ENCODE measurements at regions not wholly inside any gene's neighbourhood (a gene's known extent, or its start where the extent isn't known, plus 50 kb on each side); places are given as distances from the start of the nearest gene placed in this dataset.

- no peak overlapping the region for H3K4me3 ChIP-seq (ENCODE audit: low read length)
- no peak for TF ChIP-seq CTCF (conservative IDR thresholded peaks at IDR 0.05; ENCODE audit: low read length)
- DNase-seq (ENCODE audit: low read depth), result peak; percentile 44
These were observed 60.2 kb upstream of the SLC39A10 start for GRCh38 chr2:195596840-195597239.

- TF ChIP-seq CTCF (conservative IDR thresholded peaks at IDR 0.05; ENCODE audit: low read length), result no peak
- H3K4me3 ChIP-seq (ENCODE audit: low read length), result no peak overlapping the region
- no peak for DNase-seq (ENCODE audit: low read depth)
These were observed 61.2 kb upstream of the SLC39A10 start for GRCh38 chr2:195595825-195596224.

GRCh38 chr2:195594919-195595694 is 61.9 kb upstream of the SLC39A10 start:
- TF ChIP-seq CTCF (conservative IDR thresholded peaks at IDR 0.05; ENCODE audit: low read length), result no peak
- H3K4me3 ChIP-seq (ENCODE audit: low read length), result no peak overlapping the region
- no peak for DNase-seq (ENCODE audit: low read depth)

GRCh38 chr2:195594248-195594647 is 62.8 kb upstream of the SLC39A10 start:
- TF ChIP-seq CTCF (conservative IDR thresholded peaks at IDR 0.05; ENCODE audit: low read length), result no peak
- no peak overlapping the region for H3K4me3 ChIP-seq (ENCODE audit: low read length)
- DNase-seq (ENCODE audit: low read depth), result no peak

GRCh38 chr2:195592105-195592504 is 64.9 kb upstream of the SLC39A10 start:
- no peak overlapping the region for H3K4me3 ChIP-seq (ENCODE audit: low read length)
- no peak for TF ChIP-seq CTCF (conservative IDR thresholded peaks at IDR 0.05; ENCODE audit: low read length)
- no peak for DNase-seq (ENCODE audit: low read depth)

GRCh38 chr2:195590861-195591205 is 66.2 kb upstream of the SLC39A10 start:
- H3K4me3 ChIP-seq (ENCODE audit: low read length), result no peak overlapping the region
- TF ChIP-seq CTCF (conservative IDR thresholded peaks at IDR 0.05; ENCODE audit: low read length), result no peak
- no peak for DNase-seq (ENCODE audit: low read depth)

GRCh38 chr2:195590199-195590860 is 66.7 kb upstream of the SLC39A10 start:
- DNase-seq (ENCODE audit: low read depth), result peak; percentile 25
- no peak for TF ChIP-seq CTCF (conservative IDR thresholded peaks at IDR 0.05; ENCODE audit: low read length)

More at GRCh38 chr2:195590199-195590860, 66.7 kb upstream of the SLC39A10 start:
- no peak overlapping the region for H3K4me3 ChIP-seq (ENCODE audit: low read length)
